Left forelimb (tissue), 1 donor: ENCODE measurements at regions not wholly inside any gene's neighbourhood (a gene's known extent, or its start where the extent isn't known, plus 50 kb on each side); places are given as distances from the start of the nearest gene placed in this dataset.

Experiments
- DNase-seq: peaks from one replicate; pipeline ENCODE4 v3.0.0-alpha.2; 2018; ENCODE audit warnings: low spot score

DNA sequence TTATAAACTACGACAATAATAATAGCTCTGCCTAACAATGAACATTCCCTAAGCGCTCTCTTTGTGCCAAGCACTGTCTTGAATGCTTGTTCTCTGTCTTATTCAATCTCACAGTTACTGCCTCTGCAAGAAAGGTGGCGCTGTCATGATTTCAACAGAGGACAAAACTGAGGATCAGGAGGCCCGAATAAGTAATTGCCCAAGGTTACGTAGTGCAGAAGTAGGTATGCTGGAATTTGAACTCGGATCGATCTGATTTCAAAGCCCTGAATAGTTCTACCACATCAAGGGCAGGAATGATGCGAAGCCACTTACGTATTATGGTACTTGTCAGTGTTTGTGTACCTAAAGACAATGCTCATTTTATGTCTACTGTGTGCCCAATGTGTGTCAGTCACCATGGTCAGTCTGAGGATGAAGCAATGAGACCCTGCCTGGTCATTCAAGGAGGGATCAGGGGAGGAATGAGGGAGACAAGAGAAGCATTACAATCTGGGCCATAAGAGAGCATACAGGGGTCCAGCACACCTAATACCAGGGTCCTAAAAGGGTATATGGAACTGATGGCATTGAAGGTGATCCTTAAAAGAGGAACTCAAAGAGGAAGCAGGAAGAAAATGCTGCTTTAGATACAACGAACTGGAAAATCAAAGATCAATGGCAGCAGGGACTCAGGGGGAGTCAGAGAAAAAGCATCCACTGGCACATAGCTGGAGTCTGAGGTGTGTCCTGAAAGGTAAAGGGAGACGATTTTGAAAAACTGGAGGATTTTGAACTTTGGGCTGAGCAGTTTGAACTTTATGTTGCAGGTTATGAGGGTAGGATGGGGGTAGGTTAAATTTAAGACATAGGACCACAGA, 389.2 kb downstream of the PLPP3 start:
- DNase-seq: no peak

DNA sequence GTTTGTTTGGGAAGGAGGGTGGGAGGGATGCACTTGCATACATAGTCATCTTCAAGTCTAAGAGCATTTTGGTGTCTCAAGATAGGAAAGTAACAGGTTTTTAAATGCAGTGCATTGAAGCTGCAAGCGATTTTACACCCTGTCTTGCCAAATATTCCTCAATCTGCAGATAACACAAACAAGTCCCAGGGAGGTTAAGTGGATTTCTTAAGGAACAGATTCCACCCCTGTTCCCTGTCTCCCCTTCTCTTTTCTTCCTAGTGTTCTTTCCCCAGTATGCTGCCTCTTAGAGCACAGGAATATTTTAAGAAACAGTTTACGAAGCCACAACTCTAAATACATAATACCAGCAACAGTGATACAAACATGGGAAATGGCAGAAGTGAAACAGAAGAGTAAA, 389.9 kb downstream of the PLPP3 start:
- DNase-seq: no peak

DNA sequence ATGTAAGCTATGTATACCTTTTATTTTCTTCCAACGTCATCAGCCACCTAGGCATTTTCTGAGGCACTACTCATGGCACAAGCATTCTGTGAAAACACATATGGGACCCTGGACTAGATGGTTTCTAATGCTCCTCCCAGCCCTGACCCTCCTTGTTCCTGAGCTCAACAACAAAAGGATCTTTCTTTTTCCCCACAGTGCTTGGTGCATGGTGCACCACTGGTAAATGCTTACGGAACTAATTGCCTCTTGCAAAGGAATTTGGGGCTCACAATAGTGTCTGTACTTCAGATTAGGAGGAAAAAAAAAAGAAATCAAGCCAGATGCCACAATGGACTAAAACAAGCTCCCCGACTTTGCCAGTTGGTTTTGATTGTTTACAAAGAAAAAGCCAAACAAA, 390.5 kb downstream of the PLPP3 start:
- no peak for DNase-seq

DNA sequence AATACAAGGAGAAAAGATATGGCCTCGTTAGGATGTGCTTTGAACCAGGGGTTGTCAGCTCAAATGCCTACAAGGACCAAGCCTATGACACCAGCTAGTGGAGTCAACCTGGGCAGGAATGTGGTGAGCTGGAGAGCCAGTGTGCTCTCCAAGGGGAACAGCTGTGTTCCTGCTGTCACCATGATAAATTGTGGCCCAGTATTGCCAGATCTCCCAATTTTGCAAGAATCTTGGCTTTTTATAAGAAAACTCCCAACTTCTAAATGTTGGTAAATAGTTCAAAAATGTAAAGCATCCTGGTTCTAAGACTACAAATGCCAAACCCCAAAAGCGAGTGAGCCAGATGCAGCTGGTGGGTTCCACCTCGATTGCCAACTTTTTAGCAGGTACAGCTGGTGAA, 391.1 kb downstream of the PLPP3 start:
- DNase-seq: no peak

DNA sequence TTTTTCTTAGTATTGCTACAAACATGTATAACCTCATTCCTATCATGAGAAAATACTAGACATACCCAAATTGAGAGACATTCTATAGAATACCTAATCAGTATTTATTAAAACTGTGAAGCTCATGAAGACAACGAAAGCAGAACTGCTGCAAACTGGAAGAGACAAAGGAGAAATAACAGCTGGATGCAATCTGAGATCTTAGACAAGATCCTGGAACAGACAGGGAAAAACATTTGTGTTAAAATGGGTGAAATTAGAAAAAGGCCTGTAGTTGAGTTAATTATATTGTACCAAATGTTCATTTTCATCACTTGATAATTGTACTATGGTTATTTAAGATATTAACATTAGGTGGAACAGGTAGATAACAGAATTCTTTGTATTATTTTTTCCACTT, 392.0 kb downstream of the PLPP3 start:
- no peak for DNase-seq

DNA sequence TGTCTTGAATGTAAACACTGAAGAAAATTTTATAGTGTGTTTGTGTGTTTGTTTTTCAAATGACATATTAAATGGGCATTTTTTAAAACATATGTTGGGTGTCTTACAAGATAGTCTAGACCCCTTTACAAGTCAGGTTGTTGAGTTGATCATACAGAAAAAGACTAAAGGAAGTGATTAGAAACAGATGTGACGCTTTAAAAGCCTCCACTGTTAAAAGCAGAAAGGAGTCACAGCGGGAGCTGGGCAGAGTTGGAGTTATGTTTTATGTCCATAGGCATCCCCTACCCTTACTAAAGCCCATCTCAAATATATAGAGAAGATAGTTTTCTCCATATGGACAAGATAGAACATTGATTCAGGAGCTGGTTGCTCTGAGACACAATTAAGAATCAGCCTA, 393.9 kb downstream of the PLPP3 start:
- no peak for DNase-seq

DNA sequence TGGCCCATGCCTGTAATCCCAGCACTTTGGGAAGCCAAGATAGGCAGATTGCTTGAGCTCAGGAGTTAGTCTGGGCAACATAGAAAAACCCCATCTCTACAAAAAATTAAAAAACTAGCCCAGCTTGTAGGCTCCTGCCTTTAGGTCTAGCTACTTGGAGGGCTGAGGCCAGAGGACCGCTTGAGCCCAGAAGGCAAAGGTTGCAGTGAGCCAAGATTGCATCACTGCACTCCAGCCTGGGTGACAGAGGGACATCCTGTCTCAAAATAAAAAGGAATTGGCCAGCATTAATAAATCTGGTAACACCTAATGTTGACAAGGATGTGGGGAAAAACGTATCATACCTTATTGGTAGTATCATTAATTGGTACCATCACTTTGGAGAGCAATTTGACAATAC, 396.2 kb downstream of the PLPP3 start:
- no peak for DNase-seq

DNA sequence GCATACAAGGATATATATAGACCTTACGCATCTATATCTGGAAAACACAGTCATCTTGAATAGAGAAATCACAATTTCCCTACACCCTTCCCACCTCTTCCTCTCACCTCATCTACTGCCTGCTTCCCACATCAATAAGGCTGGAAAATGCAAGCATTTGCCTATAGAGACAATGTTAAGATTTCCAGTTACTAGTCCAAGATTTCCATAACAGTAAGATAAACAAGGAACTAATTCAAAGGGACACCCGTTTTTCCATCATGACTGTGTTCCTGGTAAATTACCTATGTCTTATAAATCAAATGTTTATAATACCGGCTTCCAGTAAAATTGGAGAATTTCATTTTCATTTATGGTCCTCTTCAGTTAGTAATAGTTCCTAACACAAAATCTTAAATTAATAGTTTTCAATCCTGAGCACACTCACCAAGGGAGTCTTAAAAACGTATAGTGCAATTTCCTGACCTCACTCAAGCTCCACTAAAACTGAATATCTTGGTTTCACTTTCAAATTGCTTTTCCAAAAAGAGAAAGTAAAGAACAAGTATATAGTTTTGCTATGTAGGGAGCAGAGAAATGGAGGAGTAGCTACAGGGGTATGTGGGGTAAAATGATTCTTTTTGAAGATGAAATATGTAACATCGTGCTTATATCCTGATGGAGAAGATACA, 398.7 kb downstream of the PLPP3 start:
- DNase-seq: no peak

DNA sequence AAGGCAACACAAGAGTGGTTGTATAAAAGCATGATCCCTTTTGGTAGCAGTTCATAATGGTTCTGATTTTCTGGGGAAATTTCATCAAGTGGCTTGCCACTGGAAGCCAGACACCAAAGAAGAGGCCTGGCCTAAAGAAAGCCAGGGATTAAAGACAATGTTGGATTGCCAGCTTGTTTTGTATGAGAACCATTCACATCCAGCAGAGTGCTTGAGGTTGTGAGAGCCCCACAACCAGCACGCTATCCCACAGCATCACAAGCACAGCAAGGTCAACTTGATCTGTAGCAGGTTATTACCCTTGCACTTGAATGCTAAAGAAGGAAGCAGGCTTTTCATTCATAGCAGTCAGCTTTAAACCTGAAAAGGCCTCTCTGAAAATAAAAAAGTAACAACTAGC, 399.8 kb downstream of the PLPP3 start:
- no peak for DNase-seq

DNA sequence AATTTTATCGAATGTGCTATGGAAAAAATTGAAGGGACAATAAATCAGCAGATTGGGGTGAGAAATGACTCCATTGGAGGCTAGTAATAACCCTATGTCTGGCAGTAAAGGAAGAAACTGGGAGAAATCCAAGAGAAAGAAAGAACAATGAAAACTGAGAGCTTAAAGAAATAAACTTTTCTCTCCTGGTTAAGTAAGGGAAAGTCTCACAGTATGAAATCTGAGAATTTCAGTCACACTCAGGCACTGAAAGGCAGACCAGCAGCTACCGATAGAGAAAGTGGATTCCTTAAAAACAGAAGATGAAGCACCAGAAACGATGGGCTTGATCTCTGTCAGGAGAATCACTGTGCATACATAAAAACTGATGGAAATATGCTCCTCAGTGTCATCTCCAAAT, 404.2 kb downstream of the PLPP3 start:
- DNase-seq: no peak

DNA sequence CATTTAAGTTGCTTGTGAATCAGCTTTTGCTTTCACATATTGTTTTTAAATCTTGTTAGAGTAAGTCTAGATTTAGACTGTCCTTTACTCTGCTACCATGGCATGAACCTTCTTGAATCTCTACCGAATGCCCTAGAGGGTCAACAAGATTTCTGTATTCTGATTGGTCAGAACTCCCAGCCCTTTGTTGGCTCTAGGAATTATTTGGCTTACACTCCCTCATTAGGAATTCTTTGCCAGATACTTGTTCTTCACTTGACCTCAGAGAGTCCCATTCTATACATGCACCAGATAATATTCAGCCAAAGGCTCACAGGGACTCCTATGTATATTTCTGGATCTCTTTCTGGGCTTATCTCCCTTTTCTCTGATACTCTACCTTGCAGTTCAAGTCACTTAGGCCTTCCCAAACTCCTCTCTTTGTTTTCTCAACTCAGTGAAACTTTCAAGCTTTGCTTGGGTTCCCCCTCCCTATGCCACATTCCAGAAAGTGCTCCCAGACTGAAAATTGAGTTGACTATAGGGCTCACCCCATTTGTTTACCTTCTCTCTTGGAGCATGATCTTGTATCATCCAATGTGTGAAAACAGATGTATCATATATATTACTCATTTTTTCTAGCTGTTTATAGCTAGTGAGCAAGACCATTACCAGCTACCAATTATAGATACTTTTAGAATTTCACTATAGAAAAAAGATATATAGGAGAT, 405.0 kb downstream of the PLPP3 start:
- no peak for DNase-seq

DNA sequence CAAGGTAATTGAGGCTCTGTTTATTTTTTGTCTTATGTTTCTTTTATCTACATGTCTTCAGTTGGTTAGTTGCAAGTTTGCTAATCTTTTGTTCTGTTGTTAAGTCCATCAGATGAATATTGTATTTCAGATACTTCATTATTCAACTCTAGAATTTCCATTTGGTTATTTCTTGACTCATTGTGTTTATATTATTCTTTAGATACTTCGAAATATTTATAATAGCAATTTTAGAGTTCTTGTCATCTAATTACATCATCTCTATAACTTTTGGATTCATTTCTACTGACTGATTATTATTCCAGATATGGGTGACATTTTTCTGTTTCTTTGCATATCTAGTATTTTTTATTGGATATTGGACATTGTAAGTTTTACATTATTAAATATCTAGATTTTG, 405.6 kb downstream of the PLPP3 start:
- no peak for DNase-seq

DNA sequence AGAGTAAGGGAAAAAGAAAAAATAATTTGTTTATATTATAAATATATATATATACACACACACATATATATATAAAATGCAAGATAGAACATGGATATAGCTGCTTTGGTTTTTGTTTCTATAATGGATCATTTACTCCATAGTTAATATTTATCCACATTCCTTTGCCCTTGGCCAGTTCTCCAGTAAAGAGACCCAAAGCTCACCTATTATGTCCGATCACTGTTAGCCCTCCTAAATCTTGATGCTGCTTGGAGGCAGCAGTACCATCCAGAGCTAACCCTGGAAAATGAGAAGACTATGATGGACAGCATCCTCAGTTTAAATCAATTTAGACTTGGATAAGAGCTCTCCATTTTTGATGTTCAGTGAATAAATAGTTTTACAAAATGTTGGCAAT, 407.7 kb downstream of the PLPP3 start:
- DNase-seq: no peak

DNA sequence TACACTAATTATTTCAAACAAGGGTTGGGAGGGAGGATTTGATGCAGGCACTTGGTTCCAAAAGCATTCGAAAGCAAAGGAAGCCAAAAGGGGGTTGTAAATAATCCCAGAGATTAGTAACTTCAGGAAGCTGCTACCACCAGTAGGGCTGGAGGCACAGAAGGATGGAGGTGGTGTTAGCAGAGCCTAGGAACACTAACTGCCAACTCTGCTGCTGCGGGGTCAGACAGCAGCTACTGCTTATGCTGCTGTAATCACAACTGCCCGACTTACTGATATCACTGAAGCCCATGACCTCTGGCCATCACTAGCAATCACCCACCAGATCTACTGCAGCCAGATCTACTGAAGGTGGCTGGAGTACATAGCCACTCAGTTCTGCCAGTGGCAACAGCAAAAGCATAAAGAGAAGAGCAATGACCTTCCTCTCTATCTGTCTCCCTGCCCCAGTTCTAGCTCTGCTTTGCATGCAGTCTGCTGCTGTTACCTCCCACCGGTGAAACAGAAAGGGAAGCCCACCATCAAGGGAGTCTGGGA, 408.5 kb downstream of the PLPP3 start:
- DNase-seq: no peak

DNA sequence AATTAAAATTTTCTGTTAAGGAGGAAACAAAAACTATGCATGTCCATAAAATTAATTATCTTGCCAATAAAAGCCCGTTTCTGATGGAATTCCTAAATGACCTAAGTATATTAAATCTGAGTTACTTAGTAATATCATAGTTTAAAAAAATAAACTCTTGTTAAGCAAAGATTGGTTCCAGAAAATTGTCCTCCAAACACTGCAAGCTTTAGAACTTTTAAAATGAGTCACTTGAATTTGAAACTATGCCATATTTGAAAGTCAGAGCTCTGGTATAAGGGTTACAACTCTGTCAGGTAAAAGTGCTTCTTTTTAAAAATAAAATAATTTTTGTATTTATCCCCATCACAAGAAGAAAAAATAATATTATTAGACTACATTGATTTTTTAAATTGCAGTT, 409.5 kb downstream of the PLPP3 start:
- no peak for DNase-seq

DNA sequence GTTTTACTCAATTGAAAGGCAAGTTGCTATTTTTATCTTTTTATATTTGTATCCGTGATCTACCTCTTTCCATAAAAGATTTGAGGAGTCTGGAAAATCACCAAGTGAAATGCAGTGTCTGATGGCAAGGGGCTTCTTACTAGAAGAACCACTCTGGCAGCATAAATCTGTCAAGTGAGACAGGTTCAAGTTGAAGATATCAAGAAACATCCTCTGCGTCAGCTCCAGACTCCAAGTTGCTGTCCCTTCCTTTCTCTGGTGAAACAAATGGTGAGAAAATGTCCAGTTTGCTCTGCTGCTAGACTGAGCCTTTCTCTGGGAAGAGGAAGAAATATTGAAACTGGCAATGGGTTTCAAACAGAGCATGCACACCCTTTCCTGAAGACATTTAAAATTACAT, 411.2 kb downstream of the PLPP3 start:
- DNase-seq: no peak

DNA sequence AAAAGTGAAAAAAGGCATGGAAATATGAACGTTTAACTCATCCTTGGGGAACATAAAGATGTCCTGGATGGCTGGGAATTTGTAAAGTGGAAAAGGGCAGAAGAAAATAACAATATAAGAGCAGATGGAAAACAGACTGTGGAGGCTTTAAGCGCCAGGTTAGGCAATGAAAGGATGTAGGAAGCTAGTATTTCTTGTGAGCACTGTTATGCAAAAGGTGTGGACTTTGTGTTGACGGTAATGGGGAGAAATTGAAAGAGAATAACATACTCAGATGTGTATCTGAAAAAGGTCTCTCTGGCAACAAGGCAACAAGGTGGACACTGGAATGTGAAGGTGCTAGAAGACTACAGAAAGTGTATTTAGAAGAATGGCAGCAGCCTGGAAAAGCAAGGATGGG, 411.8 kb downstream of the PLPP3 start:
- DNase-seq: no peak

DNA sequence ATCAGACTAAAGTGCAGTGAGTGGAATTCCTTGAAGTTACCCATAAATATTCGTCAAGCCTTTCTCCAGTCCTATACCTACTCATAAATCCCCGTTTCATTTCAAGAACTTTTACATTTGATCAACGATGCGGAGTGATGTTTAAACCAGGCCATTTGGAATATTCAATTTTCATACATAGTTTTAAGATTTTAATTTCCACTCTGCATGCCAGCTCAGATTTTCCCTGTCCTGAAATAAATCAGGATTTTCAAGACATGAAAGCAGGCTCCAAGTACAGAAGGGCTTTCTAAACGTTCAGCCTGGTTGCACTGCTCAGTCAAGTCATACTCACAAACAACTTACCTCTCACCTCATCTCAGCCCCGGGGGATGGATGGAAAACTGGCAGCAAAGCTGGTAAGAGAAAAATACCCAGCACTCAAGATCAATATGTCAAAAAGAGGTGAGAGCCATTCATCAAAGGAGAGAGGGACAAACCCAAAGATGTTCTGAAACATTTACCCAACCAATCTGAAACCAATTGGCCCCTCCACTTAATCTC, 418.5 kb downstream of the PLPP3 start:
- no peak for DNase-seq

DNA sequence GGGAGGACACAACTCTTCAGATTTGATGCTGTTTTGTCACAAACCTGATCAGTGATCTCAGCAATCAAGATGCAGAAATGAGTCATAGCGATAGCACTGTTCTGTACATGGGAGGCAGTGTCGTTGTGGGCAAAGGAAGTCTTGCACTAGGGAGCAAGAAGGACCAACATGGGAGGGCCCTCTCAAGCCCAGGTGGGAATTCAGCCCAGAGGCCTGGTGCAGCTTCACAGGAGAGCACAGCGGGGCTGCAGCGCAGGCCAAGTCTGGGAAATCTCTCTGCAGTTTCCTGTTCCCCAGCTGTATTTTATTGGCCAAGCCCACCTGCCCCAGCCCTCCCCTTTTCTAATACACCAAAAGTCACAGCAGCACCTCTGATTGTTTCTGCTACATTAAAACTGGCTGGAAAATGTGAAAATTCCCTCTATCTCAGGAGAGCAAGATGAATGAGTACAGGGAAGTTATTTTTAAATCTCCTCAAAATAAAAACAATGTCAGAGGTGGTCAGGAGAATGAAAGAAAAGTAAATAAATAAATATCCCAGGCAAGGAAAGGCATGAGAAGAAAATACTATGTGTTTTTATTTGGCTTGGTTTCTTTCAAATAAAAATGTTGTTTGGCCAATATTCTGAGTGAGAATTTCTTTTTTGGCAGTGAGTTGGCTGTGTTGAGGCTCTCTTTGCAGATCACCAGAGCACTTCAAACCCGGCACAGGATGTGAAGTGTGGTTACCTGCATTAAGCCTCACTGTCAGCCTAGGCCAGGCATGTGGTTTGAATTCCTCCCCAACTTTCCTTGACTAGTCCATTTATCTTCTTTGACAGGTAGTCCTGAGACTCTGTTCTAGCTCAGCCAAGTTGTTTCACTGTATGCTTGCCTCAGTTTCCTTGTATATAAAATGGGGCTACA, 422.1 kb downstream of the PLPP3 start:
- peak; percentile 68 for DNase-seq

DNA sequence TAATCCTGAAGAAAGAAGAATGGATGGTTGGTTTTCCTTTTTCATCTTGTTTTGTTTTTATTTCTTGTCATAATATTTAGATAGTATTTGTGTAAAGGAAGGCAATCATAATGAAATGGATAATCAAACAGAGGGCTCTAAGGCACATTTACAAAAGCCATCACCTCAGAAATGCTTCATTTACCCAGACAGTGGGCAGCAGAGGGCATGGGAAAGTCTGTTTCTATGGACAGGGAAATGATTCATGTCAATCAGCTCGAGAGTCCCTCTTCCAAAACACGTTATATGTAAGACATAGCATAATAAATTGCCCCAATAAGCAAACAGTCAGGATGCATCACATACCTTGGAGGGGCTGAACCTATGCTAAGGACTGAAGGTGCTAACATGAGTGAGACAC, 426.1 kb downstream of the PLPP3 start:
- DNase-seq: no peak

DNA sequence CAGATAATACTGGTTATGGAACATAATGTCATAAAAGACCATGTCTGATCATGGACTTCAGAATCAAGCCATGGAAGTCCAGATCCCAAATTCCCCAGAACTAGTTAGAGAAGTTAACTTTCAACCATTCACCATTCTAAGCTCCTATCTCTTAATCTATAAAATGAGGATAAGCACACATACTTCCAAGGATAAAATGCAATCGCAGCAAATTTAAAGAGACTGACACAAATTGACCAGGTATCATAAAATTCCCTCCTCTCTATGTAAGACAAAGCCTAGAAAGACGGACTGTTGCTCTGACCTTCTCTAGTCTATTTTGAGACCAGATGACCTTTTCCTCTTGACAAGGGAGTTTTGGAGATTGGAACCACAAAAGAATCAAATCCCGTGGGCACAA, 426.7 kb downstream of the PLPP3 start:
- no peak for DNase-seq

DNA sequence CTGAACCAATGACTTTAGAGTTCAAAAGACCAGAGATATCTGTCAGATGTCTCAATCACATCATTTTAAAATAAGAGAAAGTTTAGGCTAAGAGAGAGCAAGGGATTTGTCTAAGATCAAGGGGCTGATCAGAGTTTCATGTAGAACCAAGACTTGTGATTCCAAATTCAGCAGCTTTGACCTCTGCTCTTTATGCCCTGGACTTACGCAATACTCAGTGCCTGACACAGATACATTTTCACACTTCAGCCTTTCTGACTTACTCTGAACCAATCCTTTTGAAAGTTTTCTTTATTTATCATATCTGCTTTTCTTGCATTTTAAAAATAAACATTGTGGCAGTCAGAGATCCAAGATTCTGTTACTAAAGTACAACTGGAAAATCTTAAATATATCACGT, 428.0 kb downstream of the PLPP3 start:
- DNase-seq: no peak
